Prostate gland (tissue), 2 donors: ENCODE measurements at regions not wholly inside any gene's neighbourhood (a gene's known extent, or its start where the extent isn't known, plus 50 kb on each side); places are given as distances from the start of the nearest gene placed in this dataset.

Experiments used
- CTCF ChIP-seq, 4 experiments: fragments of 200-600 bp in 2 of 4; fragments of 450-650 bp in 2 of 4; sonication (generic) in 2 of 4; IDR thresholded peaks; 1 replicate in 3 of 4; 2 replicates in 1 of 4; pipeline ENCODE4 v1.5.1; 2016 to 2019; ENCODE audit warnings: antibody characterized with exemption in 4 of 4, mild to moderate bottlenecking in 2 of 4, moderate library complexity in 2 of 4
- POLR2A ChIP-seq: fragments of 450-650 bp; IDR thresholded peaks from one replicate; pipeline ENCODE4 v1.6.1; 2016; ENCODE audit warnings: antibody characterized with exemption, mild to moderate bottlenecking

- no peak for TF ChIP-seq CTCF (IDR thresholded peaks at IDR 0.05)
- TF ChIP-seq POLR2A: no peak
These were observed 690.7 kb downstream of the RWDD3 start for GRCh38 chr1:95924684-95925083.
